LNCaP clone FGC (cell line): ENCODE measurements at regions not wholly inside any gene's neighbourhood (a gene's known extent, or its start where the extent isn't known, plus 50 kb on each side); places are given as distances from the start of the nearest gene placed in this dataset.

ENCODE experiments used
- DNase-seq: peaks from one replicate; pipeline ENCODE4 v3.0.0-alpha.2; 2011; ENCODE audit warnings: low read depth
- H3K4me3 ChIP-seq: 2 replicates; pipeline ENCODE4 v1.5.1; 2011; ENCODE audit warnings: mild to moderate bottlenecking, low read depth, low read length, control low read depth
- CTCF ChIP-seq: IDR thresholded peaks from 2 replicates; pipeline ENCODE4 v1.5.1; 2012; ENCODE audit warnings: mild to moderate bottlenecking; ENCODE audit not compliant: control insufficient read depth, insufficient read depth; ENCODE audit errors: extremely low read depth

DNA sequence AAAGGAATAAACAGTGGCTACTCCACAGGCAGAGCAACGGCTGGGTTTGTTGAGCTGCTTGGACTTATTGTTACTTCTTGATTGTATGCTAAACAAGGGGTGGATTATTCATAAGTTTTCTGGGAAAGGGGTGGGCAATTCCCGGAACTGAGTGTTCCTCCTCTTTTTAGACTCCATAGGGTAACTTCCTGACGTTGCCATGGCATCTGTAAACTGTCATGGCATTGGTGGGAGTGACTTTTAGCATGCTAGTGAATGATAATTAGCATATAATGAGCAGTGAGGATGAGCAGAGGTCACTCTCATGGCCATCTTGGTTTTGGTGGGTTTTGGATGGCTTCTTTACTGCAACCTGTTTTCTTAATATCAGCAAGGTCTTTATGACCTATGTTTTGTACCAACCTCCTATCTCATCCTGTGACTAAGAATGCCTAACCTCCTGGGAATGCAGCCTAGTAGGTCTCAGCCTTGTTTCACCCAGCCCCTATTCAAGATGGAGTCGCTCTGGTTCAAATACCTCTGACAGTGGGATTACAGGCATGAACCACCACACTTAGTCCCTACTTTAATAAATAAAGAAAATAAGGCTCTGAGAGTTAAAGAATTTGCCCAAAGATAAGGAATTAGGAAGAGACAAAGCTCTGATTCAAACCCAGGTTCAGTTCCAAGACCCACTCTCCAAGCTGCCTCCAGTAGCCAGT, 65.6 kb upstream of the CLMP start:
- no peak for TF ChIP-seq CTCF

DNA sequence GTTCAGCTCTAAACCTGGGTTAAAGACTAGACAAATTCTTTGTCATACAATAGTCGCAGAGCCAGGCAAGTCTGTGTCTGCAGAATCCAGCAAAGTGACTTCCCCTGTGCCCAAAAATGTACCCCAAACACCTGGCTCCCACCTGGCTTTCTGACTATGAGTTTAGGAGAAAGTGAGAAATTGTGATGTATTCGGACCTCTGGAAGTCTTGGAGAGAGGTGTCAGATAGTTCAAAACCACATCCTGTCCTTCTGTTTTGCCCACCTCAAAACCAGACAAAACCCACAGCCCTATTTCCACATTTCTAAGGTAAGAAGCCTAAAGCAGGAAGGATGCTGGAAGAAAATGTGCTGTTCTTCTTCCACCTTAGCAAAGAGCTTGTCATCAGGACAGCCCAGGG, 63.8 kb upstream of the CLMP start:
- no peak overlapping the region for H3K4me3 ChIP-seq
- DNase-seq: no peak
- TF ChIP-seq CTCF: no peak

More for the DNA sequence above, 65.6 kb upstream of the CLMP start:
- DNase-seq: no peak
- no peak overlapping the region for H3K4me3 ChIP-seq

GRCh38 chr11:123257370-123257769, 62.3 kb upstream of the CLMP start:
- TF ChIP-seq CTCF: no peak
- H3K4me3 ChIP-seq: no peak overlapping the region
- DNase-seq: no peak

GRCh38 chr11:123255909-123256308, 60.9 kb upstream of the CLMP start:
- no peak overlapping the region for H3K4me3 ChIP-seq
- TF ChIP-seq CTCF: no peak
- no peak for DNase-seq

DNA sequence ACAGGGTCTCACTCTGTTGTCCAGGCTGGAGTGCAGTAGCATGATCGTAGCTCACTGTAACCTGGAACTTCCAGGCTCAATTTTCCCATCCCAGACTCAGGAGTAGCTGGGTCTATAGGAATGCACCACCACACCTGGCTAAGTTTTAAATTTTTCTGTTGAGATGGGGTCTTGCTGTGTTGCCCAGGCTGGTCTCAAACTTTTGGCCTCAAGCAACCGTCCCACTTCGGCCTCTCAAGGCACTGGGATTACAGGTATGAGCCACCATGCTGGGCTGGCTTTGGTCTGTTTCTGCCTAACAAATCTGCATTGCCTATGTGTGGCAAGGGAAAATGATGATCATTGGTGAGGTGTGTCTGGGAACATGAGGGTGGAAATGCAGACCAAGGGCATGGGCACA, 59.3 kb upstream of the CLMP start:
- no peak for TF ChIP-seq CTCF
- DNase-seq: no peak
- no peak overlapping the region for H3K4me3 ChIP-seq

- DNase-seq: no peak
- no peak overlapping the region for H3K4me3 ChIP-seq
- no peak for TF ChIP-seq CTCF
Observed at GRCh38 chr11:123253911-123254310, 58.9 kb upstream of the CLMP start.

- no peak overlapping the region for H3K4me3 ChIP-seq
- no peak for TF ChIP-seq CTCF
- DNase-seq: no peak
Observed at GRCh38 chr11:123253223-123253622, 58.2 kb upstream of the CLMP start.
